CD1c-positive myeloid dendritic cell (primary cell): ENCODE measurements at regions not wholly inside any gene's neighbourhood (a gene's known extent, or its start where the extent isn't known, plus 50 kb on each side); places are given as distances from the start of the nearest gene placed in this dataset.

Experiments used
- DNase-seq: peaks from one replicate; pipeline ENCODE4 v3.0.0-alpha.2; 2016; ENCODE audit errors: extremely low spot score

DNA sequence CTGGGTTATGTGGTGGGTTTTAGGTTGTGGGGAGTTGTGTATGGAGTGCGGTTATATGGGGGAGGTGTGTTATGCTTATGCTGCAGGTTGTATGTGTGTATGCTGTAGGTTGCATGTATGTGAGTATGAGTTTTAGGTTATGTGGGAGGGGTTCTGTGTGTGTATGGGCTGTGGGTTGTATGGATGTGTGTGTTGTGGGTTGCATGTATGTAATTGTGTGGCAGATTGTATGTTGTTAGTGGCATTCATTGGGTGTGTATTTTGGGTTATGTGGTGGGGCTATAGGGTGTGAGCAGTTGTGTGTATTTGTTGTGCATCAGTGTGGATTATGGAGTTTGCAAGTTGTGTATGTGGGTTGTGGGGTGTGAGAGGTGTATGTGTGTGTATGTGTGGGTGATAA is 277.4 kb downstream of the NPIPA8 start:
- no peak for DNase-seq

DNA sequence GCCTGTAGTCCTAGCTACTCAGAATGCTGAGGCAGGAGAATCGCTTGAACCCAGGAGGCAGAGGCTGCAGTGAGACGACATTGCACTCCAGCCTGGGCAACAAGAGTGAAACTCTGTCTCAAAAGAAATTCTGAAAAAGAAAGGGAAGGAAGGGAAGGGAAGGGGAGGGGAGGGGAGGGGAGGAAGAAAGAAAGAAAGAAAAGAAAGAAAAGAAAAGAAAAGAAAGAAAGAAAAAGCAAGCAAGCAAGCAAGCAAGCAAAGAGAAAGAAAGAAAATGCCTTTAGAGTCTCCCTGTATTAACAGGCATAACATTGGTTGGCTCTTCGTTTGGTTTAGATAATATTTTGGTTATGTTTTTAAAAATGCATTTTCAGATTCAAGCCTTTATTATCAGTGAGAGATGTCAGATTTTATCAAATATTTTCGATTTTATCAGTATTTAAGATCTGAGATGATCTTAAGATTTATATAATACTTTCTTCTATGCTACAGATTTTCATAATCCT is 281.1 kb downstream of the NPIPA8 start:
- DNase-seq, result no peak

DNA sequence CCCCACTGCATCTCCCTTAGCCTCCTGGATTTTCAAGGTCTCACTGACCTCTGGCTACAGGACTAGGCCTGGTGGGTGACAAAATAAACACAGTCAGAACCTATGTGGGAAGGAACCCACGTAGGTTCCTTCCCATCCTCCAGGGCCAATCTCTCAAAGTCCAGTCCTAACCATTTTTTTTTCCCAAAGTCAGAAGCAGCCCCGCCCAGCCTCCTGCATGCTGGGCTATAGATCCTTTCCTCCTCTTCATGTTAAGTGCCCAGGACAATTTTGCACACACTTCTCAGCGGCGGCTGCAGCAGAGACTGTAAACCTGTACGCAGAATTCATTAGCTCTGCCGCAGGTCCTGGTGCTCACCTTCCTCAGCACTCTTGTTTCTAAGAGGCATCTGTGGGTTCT is 285.8 kb downstream of the NPIPA8 start:
- no peak for DNase-seq

DNA sequence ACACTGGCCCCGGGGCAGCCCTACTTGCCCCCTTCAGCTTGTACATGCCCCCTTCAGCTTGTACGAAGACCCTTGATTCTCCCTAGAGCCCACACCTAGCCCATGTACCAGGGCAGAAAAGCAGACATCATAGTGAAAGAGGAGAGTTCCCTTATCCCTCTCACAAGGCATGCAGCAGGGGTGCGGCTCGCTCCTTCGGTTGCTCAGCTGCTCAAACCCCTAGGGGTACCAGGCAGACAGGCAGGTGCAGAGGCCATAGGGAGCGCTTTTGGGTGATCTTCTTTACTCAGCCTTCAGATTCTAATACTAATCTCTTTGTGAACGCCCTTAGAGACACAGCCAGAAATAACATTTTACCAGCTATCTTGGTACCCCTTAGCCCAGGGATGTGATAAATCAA is 286.3 kb downstream of the NPIPA8 start:
- DNase-seq, result no peak

DNA sequence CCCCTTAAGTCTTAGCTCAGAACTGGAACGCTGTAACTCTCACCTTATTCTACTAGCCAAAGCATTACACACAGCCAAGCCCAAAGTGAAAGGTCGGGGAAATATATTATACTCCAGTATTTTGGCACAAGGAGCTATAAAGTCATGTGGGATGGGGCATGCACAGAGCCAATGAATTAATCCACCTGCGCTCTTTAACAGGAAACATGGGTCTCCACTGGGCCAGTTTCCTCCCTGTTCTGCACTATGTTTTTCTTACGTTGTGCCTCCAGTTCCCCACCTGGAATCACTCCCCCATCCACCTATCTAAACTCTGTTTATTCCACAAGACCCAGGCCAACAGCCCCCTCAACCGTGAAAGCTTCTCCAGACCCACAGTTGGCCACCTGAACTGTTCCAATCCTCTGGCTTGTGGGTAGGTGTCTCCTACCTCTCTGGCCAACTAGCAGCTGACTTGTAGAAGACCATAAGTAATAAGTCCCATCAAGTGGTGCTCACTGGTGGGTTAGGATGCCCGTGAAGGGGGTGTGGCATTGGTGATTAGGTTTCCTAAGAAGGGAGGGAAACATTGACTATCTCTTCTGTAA is 286.9 kb downstream of the NPIPA8 start:
- no peak for DNase-seq

DNA sequence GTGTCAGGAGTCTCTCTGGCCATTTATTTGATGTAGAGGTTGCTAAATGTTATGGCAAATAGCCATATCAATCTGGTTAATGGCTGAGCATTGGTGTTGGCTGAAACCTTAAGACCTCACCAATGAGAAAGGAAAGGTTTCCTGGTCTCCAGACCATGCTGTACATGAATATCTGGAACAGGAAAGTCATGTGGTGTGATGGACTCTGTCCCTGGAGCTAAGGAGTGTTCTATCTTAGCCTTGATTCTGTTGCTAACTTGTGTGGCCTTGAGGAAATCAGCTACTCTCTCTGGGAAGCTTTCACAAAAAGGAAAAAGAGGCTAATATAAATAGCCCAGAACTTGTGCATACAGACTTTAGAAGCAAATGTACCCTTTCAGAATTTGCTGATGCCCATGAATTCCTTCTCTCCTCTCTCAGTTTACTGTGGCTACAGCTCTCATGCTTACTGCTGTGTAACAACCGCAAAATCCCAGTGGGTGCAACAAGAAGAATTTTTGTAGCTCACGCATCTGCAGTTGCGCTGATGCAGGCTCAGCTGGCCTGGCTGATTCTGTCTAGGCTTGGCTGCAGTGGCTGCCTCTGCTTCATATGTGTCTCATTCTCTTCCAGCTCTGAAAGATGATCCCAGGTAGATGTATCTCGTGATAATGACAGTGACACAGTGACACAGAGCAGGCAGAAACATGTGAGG is 287.5 kb downstream of the NPIPA8 start:
- no peak for DNase-seq

DNA sequence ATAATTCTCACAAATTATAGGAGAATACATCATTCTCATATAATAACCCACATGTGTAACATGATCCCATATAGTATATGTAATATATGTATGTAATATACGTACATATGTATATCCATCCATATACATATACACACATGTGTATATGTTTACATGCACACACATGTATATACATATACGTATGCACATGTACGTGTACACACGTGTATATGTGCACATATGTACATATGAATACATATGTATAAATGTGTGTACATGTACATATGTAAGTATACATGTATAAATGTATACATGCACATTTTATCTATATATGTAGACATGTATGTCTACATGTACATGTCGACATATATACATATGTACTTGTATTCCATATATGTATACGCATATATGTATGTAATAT is 288.8 kb downstream of the NPIPA8 start:
- DNase-seq, result no peak

DNA sequence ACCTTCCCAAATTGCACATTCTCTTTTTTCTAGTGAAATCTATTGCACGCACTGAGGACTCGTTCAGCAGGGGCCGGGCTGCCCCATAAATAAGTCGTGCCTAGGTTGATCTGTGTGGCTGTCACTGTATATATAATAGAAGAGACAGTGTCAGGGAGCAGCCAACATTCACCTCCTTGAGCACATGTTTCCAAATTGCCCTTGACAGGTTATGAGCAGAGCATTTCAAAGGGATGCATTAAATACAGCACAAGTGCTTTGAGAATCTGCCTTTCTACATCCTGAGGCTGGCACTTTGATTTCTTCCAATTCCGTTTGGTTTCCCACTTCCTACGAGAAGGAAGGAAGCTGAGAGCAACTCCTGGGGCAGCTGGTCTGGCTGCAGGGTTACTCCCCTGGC is 291.2 kb downstream of the NPIPA8 start:
- no peak for DNase-seq

DNA sequence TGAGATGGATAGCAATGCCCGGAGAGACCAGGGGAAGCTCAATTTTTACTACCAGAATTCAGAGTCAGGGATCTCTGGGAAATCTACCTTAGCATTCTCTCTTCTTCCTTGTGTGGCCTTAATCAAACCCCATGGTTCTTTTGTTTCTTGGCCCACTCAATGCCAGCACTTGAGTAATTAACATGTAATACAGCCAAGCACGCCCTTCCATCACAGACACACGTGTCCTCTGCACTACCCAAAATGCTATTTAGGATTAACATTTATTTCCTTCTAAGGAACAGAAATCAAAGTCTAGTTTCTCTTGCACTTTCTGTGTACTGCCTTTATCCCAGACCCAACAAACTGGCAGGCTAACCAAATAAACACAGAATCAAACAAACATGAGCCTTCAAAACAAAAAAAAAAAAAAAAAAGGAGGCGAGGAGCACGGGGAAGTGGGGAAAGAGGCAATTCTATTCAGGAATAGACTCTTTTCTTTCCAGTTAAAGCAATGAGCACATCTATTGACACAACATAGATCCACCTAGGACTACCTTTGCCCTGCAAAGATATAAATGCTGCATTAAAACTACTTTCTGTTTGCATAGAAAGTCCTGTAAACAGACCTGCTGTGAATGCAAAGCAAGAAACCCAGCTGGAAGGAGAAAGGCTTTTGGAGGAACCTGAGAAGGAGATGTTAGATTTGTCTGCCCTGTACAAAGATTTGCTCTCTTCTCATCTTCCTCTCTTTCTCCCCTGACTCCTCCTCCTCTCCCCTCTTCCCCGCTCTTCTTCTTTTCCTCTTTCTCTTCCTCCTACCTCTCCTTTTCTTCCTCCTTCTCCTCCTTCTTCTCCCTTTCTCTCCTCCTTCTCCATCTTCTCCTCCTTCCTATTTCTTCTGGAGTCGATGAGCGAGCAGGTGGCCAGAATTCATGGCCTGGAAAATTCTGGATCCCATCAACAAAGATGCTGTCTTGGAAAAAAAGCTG is 294.4 kb downstream of the NPIPA8 start:
- DNase-seq, result no peak

DNA sequence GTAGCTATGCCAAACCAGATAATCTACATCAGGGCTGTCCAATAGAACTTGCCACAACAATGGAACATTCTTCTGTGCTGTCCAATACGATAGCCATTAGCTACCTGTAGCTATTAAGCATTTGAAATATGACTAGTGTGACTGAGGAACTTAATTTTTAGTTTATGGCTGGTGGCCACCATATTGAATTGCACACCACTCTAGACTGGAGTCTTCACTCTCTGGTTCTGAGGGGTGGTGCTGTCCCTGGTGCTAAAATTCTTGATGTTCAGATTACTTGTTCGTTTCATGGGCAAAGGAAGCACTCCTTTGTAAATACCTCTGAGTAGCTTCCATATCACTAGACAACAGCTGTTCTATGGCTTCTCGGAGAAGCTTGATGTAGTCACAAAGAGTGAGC is 296.6 kb downstream of the NPIPA8 start:
- no peak for DNase-seq

DNA sequence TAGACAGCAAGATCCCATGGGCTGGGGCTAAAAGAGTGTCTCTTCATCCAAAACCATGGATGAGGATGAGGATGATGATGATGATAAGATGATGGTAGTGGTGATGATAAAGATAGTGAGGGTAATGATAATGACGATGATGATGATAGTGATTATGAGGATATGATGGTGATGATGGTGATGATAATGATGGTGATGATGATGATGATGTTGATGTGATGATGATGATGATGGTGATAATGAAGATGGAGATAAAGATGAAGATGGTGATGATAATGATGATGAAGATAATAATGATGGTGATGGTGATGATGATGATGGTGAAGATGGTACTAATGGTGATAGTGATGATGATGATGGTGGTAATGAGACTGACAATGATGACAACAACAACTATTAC is 299.5 kb downstream of the NPIPA8 start:
- DNase-seq, result no peak

DNA sequence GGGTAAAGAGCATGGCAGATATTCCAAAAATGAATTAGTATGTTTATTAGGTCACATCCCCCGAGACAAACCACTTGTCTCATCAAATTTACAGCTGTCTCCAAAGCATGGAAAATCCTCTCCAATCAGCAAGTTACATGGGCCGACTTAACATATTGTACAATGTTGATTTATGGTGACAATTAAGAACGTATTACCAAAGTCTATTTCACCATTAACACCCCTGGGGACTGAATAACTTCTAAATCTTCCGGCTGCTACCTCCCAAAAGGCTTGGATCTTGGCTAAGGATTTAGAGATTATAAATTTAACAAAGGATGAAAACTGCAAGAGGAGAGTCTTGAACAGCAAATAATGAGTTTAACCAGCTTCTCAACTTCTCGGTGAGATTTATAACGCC is 311.9 kb downstream of the NPIPA8 start:
- no peak for DNase-seq

DNA sequence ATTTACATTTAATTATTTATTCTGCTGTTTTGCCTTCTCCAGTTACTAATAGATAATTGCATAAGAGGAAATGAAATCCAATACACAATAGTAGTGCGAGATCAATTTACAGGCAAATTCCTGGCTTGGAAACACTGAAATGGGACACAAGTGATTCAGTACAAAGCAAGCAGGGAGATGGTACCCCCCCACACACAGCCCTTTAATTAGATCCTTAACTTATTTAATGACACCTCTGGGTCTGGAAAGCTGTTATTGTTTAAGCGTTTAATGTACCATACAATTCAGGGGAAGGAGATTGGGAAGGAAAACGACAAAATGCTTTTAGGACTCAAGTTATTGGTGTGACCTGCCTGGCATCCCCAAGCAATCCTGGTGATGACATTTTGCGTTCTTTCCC is 318.2 kb downstream of the NPIPA8 start:
- DNase-seq, result no peak

DNA sequence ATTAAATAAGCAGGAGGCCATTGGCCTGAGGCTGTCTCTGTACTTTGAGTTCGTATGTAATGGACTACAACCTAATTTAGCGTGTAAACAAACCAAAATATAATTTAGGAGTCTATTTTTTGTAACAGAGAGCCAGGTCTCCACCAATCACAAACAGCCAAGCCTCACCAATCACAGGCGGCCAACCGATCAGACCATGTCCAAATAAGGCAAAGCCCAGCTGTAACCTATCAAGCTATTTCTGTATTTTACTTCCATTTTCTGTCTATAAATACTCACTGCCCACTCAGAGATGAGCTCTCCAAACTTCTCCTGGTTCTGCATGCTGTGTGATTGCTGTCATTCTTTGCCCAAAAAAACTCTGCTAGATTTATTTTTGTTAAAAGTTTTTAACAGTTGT is 322.7 kb downstream of the NPIPA8 start:
- no peak for DNase-seq

DNA sequence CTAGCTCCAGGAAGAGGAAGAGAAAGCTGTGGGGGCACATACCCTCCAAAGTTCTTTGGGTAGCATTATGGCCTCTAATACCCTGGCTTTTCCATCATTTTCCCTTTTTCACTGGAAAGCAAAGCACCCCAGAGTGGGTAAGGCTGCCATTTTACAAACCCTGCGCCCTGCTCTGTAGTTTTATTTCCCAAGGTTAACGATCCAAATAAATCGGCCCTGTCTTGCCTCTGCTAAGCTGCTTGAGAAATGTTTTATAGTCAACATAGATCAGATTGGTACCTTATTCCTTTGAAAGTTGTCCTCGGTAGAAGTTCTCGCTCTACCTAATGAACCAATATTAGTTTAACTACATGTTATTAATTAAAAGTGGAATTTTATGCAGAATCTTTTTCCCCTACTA is 328.2 kb downstream of the NPIPA8 start:
- no peak for DNase-seq

DNA sequence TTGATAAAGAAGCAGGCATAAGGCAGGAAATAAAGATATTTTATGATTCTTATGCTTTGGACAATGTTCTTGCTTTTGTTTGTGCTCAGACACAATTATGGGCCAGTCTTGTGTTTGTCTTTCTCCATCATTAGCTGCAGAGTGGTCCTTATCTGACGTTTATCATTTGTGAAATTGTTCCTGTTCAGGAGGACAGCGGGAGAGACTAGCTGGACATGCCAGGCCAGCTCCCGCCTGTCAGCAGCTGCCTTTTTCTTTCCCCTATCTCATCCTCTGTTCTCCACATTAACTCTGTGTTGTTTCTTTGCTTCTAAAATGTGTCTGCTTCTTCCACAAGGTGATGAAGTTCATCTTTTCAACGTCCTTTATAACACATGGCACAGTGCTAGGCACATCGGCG is 333.5 kb downstream of the NPIPA8 start:
- no peak for DNase-seq

DNA sequence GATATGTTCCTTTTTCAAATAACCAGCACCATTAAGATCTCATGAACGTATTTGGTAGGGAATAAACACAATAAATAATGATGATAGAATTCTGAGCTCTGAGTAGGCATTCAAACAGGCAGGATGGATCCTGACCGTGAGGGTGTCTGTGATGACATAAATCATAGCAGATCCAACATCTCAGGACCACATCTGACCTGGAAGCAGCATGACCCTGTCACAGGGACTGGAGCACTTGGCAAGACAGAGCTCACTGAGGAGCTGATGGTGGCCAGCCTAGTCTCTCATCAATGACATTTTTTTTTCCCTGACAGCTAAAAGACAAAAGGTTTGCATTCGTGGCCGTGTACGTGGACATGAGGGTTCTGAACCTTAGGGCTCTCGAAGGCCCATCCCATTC is 337.5 kb downstream of the NPIPA8 start:
- DNase-seq, result no peak

DNA sequence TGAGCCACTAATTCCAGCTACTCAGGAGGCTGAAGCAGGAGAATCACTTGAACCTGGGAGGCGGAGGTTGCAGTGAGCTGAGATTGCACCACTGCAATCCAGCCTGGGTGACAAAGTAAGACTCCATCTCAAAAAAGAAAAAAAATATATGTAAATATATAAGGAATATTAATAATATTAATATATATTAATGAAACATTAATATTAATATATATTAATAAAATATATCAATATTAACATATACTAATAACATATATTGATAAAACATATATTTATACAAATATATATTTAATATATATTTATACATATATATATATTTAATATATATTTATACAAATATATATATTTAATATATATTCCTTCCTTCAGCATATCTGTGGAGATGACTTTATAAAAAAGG is 338.0 kb downstream of the NPIPA8 start:
- no peak for DNase-seq

DNA sequence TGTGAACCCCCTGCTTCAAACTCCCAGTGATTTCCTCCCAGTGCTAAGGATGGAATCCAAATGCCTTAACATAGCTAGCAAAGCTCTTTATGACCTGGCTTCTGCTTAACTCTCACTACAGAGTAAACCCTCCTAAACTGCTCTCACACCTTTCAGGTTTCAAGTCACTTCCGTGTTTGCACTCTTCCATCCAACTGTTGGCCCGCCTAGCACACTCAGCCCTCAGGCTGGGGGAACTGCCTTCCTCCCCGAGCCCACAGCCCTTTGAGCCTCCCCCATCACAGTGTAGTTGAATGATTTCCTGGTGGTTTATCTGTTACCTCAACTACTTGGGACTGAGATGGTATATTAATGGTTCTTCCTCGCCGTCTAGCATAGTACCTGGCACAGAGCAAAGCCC is 342.5 kb downstream of the NPIPA8 start:
- no peak for DNase-seq

DNA sequence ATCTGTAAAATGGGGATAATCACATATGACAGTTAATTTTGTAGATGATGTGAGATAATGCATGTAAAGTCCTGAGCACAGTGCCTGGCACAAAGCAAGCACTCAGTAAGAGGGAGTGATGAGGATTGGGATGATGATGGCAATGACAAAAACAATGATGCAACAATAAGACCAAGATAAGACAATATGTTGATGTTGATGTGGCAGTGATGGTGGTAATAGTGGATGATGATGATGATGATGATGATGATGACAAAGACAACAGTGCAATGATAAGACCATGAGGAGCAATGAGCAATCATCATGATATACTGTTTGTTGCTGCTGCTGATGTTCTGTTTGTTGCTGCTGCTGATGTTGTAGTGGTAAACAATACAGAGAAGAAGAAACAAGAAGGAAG is 344.1 kb downstream of the NPIPA8 start:
- DNase-seq, result no peak

DNA sequence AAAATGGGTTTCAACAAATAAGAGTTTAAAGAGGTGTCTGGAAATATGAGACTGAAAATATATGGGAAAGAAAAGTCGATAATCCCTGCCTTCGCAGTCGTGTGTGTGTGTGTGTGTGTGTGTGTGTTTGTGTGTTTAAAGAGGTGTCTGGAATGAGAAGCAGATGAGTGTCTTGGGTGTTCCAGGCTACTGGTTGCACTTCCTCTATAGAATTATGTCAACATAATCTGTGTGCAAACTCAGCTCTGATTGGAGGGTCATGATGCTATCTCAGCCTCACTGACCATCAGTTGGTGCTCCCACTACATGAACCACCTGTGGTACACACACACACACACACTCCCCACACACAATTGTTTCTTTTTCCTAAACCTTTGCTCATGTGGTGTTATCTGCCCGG is 347.3 kb downstream of the NPIPA8 start:
- DNase-seq, result no peak

DNA sequence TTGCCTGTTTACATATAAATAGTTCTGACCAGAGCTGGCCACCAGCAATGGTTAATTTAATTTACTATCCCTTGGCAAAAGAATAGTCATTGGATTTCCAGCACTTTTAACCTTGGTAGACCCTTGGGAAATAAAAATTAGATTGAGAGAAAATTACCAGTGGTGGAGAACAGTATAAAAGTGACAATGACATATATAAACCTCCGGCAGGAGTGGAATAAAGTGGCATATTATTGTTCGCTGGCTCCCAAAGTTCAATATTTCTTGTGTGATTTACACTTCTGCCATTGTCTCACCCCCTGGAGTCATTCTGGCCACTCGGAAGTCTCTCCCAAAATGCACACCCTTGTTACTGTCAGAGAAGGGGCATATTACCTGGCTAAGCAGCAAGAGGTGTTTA is 347.7 kb downstream of the NPIPA8 start:
- DNase-seq, result no peak

DNA sequence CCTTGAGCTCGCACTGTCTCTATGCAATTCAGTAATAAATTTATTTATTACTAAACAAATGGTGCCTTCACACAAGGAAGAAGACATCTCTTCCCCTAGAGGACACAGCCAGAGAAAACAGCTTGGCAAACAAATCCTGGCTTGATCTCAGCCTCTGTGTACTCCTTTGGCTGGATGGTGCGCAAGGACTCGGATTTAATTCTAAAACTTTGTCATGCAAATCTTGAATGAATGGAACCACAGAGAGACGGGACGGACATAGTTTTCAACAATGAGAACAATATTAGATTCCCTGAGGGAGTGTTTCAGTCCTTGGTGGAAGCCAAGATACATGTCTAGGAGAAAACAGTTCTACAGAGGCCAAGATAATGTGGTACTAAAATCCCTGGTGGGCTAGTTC is 349.5 kb downstream of the NPIPA8 start:
- DNase-seq, result no peak
